ENCODE measurements at regions not wholly inside any gene's neighbourhood (a gene's known extent, or its start where the extent isn't known, plus 50 kb on each side); places are given as distances from the start of the nearest gene placed in this dataset.

- TF ChIP-seq POLR2AphosphoS5 (IDR thresholded peaks at IDR 0.05; ENCODE audit: low read depth, low read length) (no peak), SIN3A (IDR thresholded peaks at IDR 0.05; ENCODE audit: borderline replicate concordance, insufficient read depth, low read length) (no peak), REST (IDR thresholded peaks at IDR 0.05; ENCODE audit: insufficient read depth in 1 of 2, low read depth in 2 of 2, low read length in 2 of 2) (no peak), TAF1 (IDR thresholded peaks at IDR 0.05; ENCODE audit: borderline replicate concordance, insufficient read depth, low read length) (no peak), FOXP2 (optimal IDR thresholded peaks at IDR 0.05; ENCODE audit: borderline replicate concordance, extremely low read depth, extremely low read length, insufficient read depth) (no peak)
Observed at GRCh38 chr14:61112506-61112905, 131.5 kb downstream of the SLC38A6 start.

- TF ChIP-seq FOXP2 (optimal IDR thresholded peaks at IDR 0.05; ENCODE audit: borderline replicate concordance, extremely low read depth, extremely low read length, insufficient read depth) (no peak), SIN3A (IDR thresholded peaks at IDR 0.05; ENCODE audit: borderline replicate concordance, insufficient read depth, low read length) (no peak), REST (IDR thresholded peaks at IDR 0.05; ENCODE audit: insufficient read depth in 1 of 2, low read depth in 2 of 2, low read length in 2 of 2) (no peak)
Observed at GRCh38 chr14:61111731-61112130, 130.7 kb downstream of the SLC38A6 start.

DNA sequence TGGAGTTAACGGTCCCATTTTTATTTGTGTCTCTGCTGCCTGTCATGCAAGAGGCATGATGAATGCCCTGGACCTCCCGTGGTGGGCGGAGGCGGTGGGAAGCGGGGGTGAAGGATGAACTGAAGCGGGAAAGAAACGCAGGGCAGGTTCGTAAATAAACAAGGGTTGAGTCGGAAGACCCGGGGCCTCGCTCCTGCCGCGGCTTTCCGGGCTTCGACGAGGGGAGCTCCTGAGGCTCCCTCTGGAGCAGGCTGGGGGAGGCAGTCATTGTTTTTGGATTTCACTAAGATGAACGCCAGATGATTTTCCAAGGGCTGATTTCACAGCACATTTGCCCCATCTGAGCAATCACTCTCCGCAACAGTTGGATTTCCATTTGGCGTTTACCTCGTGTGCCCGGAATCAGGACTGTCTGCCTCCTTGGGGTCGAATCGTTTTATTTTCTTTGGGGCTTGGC lies 130.2 kb downstream of the SLC38A6 start:
- TF ChIP-seq SIN3A (IDR thresholded peaks at IDR 0.05; ENCODE audit: borderline replicate concordance, insufficient read depth, low read length) (no peak), FOXP2 (optimal IDR thresholded peaks at IDR 0.05; ENCODE audit: borderline replicate concordance, extremely low read depth, extremely low read length, insufficient read depth) (peak; percentile 57)

- TF ChIP-seq POLR2AphosphoS5 (IDR thresholded peaks at IDR 0.05; ENCODE audit: low read depth, low read length) (no peak), REST (IDR thresholded peaks at IDR 0.05; ENCODE audit: insufficient read depth in 1 of 2, low read depth in 2 of 2, low read length in 2 of 2) (no peak), TAF1 (IDR thresholded peaks at IDR 0.05; ENCODE audit: borderline replicate concordance, insufficient read depth, low read length) (no peak), FOXP2 (optimal IDR thresholded peaks at IDR 0.05; ENCODE audit: borderline replicate concordance, extremely low read depth, extremely low read length, insufficient read depth) (no peak), SIN3A (IDR thresholded peaks at IDR 0.05; ENCODE audit: borderline replicate concordance, insufficient read depth, low read length) (no peak)
Observed at GRCh38 chr14:61110316-61111082, 129.5 kb downstream of the SLC38A6 start.

GRCh38 chr14:61109288-61109687 lies 128.2 kb downstream of the SLC38A6 start:
- TF ChIP-seq TAF1 (IDR thresholded peaks at IDR 0.05; ENCODE audit: borderline replicate concordance, insufficient read depth, low read length), result no peak

- no peak for TF ChIP-seq TAF1 (IDR thresholded peaks at IDR 0.05; ENCODE audit: borderline replicate concordance, insufficient read depth, low read length)
- no peak for TF ChIP-seq POLR2AphosphoS5 (IDR thresholded peaks at IDR 0.05; ENCODE audit: low read depth, low read length)
- TF ChIP-seq FOXP2 (optimal IDR thresholded peaks at IDR 0.05; ENCODE audit: borderline replicate concordance, extremely low read depth, extremely low read length, insufficient read depth), result no peak
Observed at GRCh38 chr14:61108496-61109141, 127.6 kb downstream of the SLC38A6 start.

Data from PFSK-1 (cell line).